ENCODE measurements at regions not wholly inside any gene's neighbourhood (a gene's known extent, or its start where the extent isn't known, plus 50 kb on each side); places are given as distances from the start of the nearest gene placed in this dataset.

- TF ChIP-seq CTCF (IDR thresholded peaks at IDR 0.05) = no peak
- no peak for TF ChIP-seq POLR2A (IDR thresholded peaks at IDR 0.05)
Observed at GRCh38 chr14:100472094-100472455, 115.1 kb downstream of the BEGAIN start.
